C4-2B (cell line): ENCODE measurements at regions not wholly inside any gene's neighbourhood (a gene's known extent, or its start where the extent isn't known, plus 50 kb on each side); places are given as distances from the start of the nearest gene placed in this dataset.
"Not testable (repeated sequence)": the region's sequence is repeated elsewhere in the genome, so short reads cannot be mapped to it uniquely, and the experiment has no call there.

Experiments
- CTCF ChIP-seq: fragments of 450-650 bp; conservative IDR thresholded peaks from 2 replicates; pipeline ENCODE4 v1.5.1; 2017; ENCODE audit warnings: mild to moderate bottlenecking
- ZFX ChIP-seq: fragments of 450-650 bp; IDR thresholded peaks from 2 replicates; pipeline ENCODE4 v1.6.1; 2017

GRCh38 chr1:25171013-25171412 lies 61.3 kb downstream of the SYF2 start:
- TF ChIP-seq CTCF, ZFX: not testable (repeated sequence)
